ENCODE measurements at regions not wholly inside any gene's neighbourhood (a gene's known extent, or its start where the extent isn't known, plus 50 kb on each side); places are given as distances from the start of the nearest gene placed in this dataset.

GRCh38 chr6:47149066-47149465 lies 106.9 kb upstream of the ADGRF1 start:
- no peak for TF ChIP-seq CTCF (IDR thresholded peaks at IDR 0.05)

- TF ChIP-seq CTCF (IDR thresholded peaks at IDR 0.05) = no peak
Observed at GRCh38 chr6:47147836-47148344, 105.8 kb upstream of the ADGRF1 start.

GRCh38 chr6:47147175-47147727 lies 105.1 kb upstream of the ADGRF1 start:
- TF ChIP-seq CTCF (IDR thresholded peaks at IDR 0.05) = no peak

GRCh38 chr6:47146431-47147174 lies 104.5 kb upstream of the ADGRF1 start:
- TF ChIP-seq CTCF (IDR thresholded peaks at IDR 0.05) = no peak

- no peak for TF ChIP-seq CTCF (IDR thresholded peaks at IDR 0.05)
Observed at GRCh38 chr6:47145212-47145611, 103.1 kb upstream of the ADGRF1 start.

- no peak for TF ChIP-seq CTCF (IDR thresholded peaks at IDR 0.05)
Observed at GRCh38 chr6:47144306-47144705, 102.2 kb upstream of the ADGRF1 start.

- no peak for TF ChIP-seq CTCF (IDR thresholded peaks at IDR 0.05)
Observed at GRCh38 chr6:47141963-47142362, 99.8 kb upstream of the ADGRF1 start.

All from LNCAP (cell line).